T-helper 1 cell treated with Interleukin-12 subunit alpha and Interleukin-12 subunit beta and Interleukin-4 antibody, amounts not matched to agents 30 ng/mL and 1 ng/mL, for 36 hours (primary cell): ENCODE measurements at regions not wholly inside any gene's neighbourhood (a gene's known extent, or its start where the extent isn't known, plus 50 kb on each side); places are given as distances from the start of the nearest gene placed in this dataset.

Experiments used
- intact Hi-C: fragments of 100-400 bp; cut with micrococcal nuclease; formaldehyde crosslinking; loops from one replicate; pipeline ENCODE4 v1.15.1; 2024

DNA sequence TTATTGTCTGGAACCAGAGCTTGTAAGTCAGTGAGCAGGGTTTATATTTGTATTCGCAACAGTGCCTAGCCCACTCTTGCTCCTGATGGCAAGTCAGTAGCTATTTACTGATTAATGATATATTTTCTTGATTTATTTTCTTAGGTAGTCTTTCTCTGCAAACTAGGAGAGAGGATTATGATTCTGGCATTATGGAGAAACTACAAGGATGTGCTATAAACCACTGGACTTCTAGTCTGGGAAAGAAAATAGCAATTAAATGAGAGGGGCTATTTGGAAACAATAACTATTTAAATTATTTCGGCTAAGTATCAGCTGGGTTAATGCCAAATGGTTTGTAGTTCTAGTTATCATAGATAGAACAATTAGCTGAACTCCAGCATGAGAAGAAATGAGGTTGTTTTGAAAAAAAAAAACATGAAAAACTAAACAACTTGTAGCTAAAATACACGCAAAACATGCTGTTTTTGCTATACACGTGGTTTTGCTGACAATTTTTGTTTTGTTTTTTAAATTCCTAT, 304.9 kb upstream of the TCF21 start:
- intact Hi-C loops = no loop called here

DNA sequence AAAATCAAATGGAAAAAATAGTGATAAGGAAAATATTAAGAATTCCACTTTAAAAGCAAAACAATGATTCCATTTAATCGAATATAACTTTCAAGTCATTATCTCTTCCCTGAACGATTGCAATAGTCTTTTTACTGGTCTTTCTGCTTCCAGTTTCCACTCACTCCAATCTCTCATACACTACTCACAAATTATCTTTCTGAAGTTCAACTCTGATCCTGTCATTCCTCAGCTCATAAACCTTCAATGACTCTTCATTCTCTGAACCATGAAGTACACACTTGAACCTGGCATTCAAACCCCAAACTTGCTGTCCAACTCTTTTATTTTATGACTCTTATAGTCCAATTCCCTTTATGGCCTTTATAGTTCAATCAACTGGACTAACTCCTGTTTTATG, 304.1 kb upstream of the TCF21 start:
- intact Hi-C loops = no loop called here

- intact Hi-C loops = no loop called here
Measured at GRCh38 chr6:133585978-133586377, 302.9 kb upstream of the TCF21 start.

GRCh38 chr6:133587546-133588160, 301.3 kb upstream of the TCF21 start:
- intact Hi-C loops = no loop called here

- intact Hi-C loops = no loop called here
Measured at GRCh38 chr6:133590196-133590595, 298.7 kb upstream of the TCF21 start.

- intact Hi-C loops = no loop called here
Measured at GRCh38 chr6:133590814-133591213, 298.1 kb upstream of the TCF21 start.

GRCh38 chr6:133591275-133591674, 297.6 kb upstream of the TCF21 start:
- intact Hi-C loops = no loop called here

GRCh38 chr6:133594652-133595110, 294.2 kb upstream of the TCF21 start:
- intact Hi-C loops = no loop called here

- intact Hi-C loops = no loop called here
Measured at GRCh38 chr6:133595111-133595761, 293.7 kb upstream of the TCF21 start.

GRCh38 chr6:133606852-133607251, 282.1 kb upstream of the TCF21 start:
- intact Hi-C loops = no loop called here

DNA sequence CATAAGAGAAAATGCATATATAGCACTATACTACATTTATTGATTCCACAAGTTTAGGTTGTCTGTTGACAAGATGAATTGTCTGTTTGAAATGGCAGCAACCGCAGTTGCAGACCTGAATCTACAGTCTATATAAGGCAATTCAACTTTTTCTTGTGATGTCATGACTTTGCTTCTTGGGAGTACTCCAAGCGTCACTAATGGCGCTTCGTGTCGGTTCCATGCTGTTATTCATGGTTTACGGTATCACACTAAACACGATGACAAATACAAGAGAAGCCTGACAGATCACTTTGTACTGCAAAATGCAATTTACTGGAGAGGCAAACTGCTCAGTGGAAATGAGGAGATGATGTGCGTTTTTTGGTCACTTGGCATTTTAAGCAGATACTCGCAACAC, 280.3 kb upstream of the TCF21 start:
- intact Hi-C loops = no loop called here

- intact Hi-C loops = no loop called here
Measured at GRCh38 chr6:133609415-133610226, 279.3 kb upstream of the TCF21 start.

DNA sequence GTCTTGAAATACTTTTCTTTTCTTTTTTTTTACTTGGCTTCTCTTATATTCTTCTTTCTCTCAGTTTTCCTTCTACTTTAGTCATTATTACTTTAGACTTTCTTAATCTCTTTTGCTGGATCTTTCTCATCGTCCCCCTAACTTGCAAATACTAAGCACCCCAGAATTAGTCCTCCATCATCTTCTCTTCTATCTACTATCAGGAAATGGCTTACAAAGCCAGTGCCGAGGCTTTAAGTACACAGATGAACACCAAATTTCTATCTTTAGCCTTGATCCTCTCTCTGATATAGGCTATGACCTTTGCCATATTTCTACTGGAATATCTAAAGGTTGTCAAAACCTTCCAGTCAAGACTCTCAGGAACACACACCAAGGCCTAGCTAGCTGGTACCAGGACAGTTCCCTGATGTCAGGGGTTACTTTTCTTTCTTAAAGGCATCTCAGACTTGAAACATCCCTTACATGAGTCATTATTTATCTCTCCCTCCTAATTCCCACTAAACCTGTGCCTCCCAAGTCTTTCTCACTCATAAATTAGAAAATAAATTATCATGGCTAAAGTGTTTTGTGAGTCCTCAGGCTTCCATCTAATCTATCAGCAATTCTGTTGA, 278.6 kb upstream of the TCF21 start:
- intact Hi-C loops = no loop called here

DNA sequence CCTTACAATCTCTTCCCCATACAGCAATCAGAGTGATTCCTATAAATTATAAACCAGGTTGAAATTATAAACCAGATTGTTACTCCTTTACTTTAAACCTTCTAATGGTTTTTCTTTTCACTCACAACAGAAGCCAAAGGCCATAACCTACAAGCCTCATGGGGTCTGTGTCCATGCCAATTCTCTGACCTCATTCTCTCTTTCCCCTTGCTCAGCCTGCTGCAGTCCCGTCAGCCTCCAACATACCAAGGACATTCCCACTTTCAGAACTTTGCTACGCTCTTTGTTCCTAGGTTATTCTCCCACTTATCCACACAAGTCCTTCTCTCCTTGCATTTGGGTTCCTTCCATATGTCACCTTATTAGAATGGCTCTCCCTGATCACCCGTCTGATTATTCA, 277.9 kb upstream of the TCF21 start:
- intact Hi-C loops = no loop called here

- intact Hi-C loops = no loop called here
Measured at GRCh38 chr6:133612459-133612858, 276.5 kb upstream of the TCF21 start.

GRCh38 chr6:133613211-133613610, 275.7 kb upstream of the TCF21 start:
- intact Hi-C loops = no loop called here

GRCh38 chr6:133621751-133622150, 267.2 kb upstream of the TCF21 start:
- intact Hi-C loops = no loop called here

DNA sequence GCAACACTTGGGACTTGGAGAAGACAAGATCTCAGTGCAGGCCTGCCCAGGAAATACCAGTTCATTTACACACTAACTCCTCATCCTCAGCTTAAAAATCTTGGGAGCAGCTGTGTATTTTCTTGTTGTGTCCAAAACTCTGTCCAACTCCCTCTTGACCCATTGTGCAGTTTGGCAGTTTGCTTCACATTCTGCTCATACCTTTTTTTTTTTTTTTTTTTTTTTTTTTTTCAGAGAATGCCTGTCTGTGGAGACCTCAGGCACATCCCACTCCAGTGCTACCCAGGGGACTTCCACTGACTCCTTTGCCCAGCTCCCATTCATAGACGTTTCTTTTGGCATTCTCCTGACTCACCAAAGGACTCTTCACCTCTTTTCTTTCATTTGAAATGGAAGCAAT, 265.8 kb upstream of the TCF21 start:
- intact Hi-C loops = no loop called here

DNA sequence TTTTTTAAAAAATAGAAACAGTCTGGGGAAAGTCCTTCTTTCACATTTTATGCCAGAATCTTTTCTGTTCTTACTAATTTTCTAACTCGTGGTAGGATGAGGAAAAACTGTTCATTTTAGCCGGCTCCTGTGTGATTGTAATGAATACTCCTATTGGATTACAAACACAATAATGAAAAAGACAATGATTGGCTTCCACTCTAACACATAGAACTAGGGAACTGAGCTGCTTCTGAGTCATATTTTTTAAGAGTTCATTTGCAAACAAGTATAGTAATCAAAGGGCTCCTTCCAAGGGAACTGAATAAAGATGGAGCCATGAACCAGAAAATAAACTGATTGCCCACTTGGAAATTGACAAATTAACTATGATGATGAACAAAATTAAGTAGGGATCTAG, 265.3 kb upstream of the TCF21 start:
- intact Hi-C loops = no loop called here

- intact Hi-C loops = no loop called here
Measured at GRCh38 chr6:133626096-133626666, 262.7 kb upstream of the TCF21 start.

DNA sequence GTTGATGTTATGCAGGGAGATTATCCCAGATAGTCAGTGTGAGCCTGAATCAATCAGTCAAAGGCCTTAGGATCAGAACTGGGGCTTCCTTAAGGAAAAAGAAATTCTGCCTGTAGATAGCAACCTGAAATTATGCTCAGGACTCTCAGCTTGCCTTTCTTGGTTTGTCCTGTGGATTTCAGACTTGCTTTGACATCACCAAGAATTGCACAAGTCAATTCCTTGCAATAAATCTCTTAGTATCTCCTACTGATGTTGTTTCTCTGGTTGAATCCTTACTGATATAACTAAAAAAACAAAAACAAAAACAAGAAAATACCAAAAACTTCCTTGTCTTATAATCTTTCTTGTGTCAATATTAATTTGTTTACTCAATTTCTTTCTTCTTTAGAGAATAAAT, 258.9 kb upstream of the TCF21 start:
- intact Hi-C loops = no loop called here
